Hepatocyte (in vitro differentiated cells): ENCODE measurements at regions not wholly inside any gene's neighbourhood (a gene's known extent, or its start where the extent isn't known, plus 50 kb on each side); places are given as distances from the start of the nearest gene placed in this dataset.

Source experiments
- DNase-seq: peaks from one replicate; pipeline ENCODE4 v3.0.0-alpha.2; 2016; ENCODE audit warnings: low spot score
- H2AFZ ChIP-seq: fragments of 200-600 bp; sonication (generic); 2 replicates; pipeline ENCODE4 v1.6.0; 2016; ENCODE audit warnings: antibody characterized with exemption, mild to moderate bottlenecking
- H3K27ac ChIP-seq: fragments of 200-600 bp; sonication (generic); 2 replicates; pipeline ENCODE4 v1.5.1; 2016; ENCODE audit warnings: mild to moderate bottlenecking
- H3K27me3 ChIP-seq: fragments of 200-600 bp; sonication (generic); 2 replicates; pipeline ENCODE4 v1.6.1; 2016
- H3K36me3 ChIP-seq: fragments of 200-600 bp; sonication (generic); replicated peaks from 2 replicates; pipeline ENCODE4 v1.5.1; 2016; ENCODE audit warnings: low read depth; ENCODE audit not compliant: insufficient read depth
- H3K4me1 ChIP-seq: fragments of 200-600 bp; sonication (generic); 2 replicates; pipeline ENCODE4 v1.5.1; 2016; ENCODE audit warnings: mild to moderate bottlenecking, moderate library complexity; ENCODE audit not compliant: insufficient read depth
- H3K4me2 ChIP-seq: fragments of 200-600 bp; sonication (generic); 2 replicates; pipeline ENCODE4 v1.6.0; 2016
- H3K4me3 ChIP-seq: fragments of 200-600 bp; sonication (generic); 2 replicates; pipeline ENCODE4 v1.5.1; 2016; ENCODE audit warnings: mild to moderate bottlenecking
- H3K79me2 ChIP-seq: fragments of 200-600 bp; sonication (generic); 2 replicates; pipeline ENCODE4 v1.6.0; 2017; ENCODE audit warnings: mild to moderate bottlenecking
- H3K9me2 ChIP-seq: fragments of 200-600 bp; sonication (generic); replicated peaks from 2 replicates; pipeline ENCODE4 v1.6.0; 2017; ENCODE audit warnings: mild to moderate bottlenecking; ENCODE audit not compliant: insufficient read depth
- H3K9me3 ChIP-seq: fragments of 200-600 bp; sonication (generic); 2 replicates; pipeline ENCODE4 v1.5.1; 2016; ENCODE audit warnings: low read depth, mild to moderate bottlenecking
- H4K20me1 ChIP-seq: fragments of 200-600 bp; sonication (generic); 2 replicates; pipeline ENCODE4 v1.6.0; 2016; ENCODE audit warnings: mild to moderate bottlenecking; ENCODE audit not compliant: insufficient read depth, poor library complexity, severe bottlenecking
- EZH2 ChIP-seq: fragments of 200-600 bp; sonication (generic); IDR thresholded peaks from 2 replicates; pipeline ENCODE4 v1.6.1; 2016; ENCODE audit warnings: antibody characterized with exemption, mild to moderate bottlenecking, borderline replicate concordance
- EZH2phosphoT487 ChIP-seq: fragments of 200-600 bp; sonication (generic); IDR thresholded peaks from one replicate; pipeline ENCODE4 v1.6.1; 2018; ENCODE audit warnings: antibody characterized with exemption, mild to moderate bottlenecking, low read depth, moderate library complexity; ENCODE audit not compliant: unreplicated experiment, severe bottlenecking
- WGBS: methylation state at CpG from one replicate; pipeline ENCODE4 v1.1.6; 2016; ENCODE audit warnings: low lambda C conversion rate; ENCODE audit errors: missing lambda C conversion rate; 5-methylcytosine and 5-hydroxymethylcytosine counted together
- TF ChIP-seq, protein P1 (sequence below): fragments of 200-600 bp; sonication (generic); IDR thresholded peaks from 2 replicates; pipeline ENCODE4 v1.5.1; 2016; ENCODE audit warnings: antibody characterized with exemption, mild to moderate bottlenecking; ENCODE audit not compliant: poor library complexity

- H3K9me3 ChIP-seq, result no peaks in the 10 kb centered on the region
Measured at GRCh38 chr4:100280807-100281206, 90.5 kb upstream of the DDIT4L start.

DNA sequence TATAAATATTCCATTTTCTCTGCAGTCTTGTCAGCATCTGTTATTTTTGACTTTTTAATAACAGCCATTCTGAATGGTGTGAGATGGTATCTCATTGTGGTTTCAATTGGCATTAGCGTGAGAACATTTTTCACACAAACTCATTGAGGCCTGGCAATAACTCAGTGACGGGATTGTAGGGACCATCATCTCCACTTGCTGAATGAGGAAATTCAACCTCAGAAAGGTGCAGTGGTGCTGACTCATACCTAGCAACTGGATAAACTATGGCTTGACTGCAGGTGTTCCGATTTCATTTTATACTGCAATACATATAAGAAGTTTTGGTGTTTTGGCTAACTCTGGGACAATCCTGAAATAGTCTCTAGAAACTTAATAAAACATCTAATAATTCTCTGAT is 88.3 kb upstream of the DDIT4L start:
- 92% methylated on average over 3 of the region's 3 CpGs for WGBS
- no peaks in the 10 kb centered on the region for H4K20me1 ChIP-seq
- H3K27me3 ChIP-seq, result no peaks in the 10 kb centered on the region
- no peaks in the 10 kb centered on the region for H3K36me3 ChIP-seq
- H3K4me3 ChIP-seq, result no peak overlapping the region
- TF ChIP-seq, protein P1, sequence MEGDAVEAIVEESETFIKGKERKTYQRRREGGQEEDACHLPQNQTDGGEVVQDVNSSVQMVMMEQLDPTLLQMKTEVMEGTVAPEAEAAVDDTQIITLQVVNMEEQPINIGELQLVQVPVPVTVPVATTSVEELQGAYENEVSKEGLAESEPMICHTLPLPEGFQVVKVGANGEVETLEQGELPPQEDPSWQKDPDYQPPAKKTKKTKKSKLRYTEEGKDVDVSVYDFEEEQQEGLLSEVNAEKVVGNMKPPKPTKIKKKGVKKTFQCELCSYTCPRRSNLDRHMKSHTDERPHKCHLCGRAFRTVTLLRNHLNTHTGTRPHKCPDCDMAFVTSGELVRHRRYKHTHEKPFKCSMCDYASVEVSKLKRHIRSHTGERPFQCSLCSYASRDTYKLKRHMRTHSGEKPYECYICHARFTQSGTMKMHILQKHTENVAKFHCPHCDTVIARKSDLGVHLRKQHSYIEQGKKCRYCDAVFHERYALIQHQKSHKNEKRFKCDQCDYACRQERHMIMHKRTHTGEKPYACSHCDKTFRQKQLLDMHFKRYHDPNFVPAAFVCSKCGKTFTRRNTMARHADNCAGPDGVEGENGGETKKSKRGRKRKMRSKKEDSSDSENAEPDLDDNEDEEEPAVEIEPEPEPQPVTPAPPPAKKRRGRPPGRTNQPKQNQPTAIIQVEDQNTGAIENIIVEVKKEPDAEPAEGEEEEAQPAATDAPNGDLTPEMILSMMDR, result no peak
- no peak for TF ChIP-seq EZH2
- TF ChIP-seq EZH2phosphoT487, result no peak
- H3K4me1 ChIP-seq, result no peaks in the 10 kb centered on the region
- no peaks in the 10 kb centered on the region for H3K9me3 ChIP-seq
- no peaks in the 10 kb centered on the region for H3K9me2 ChIP-seq
- H2AFZ ChIP-seq, result no peak overlapping the region
- no peaks in the 10 kb centered on the region for H3K79me2 ChIP-seq
- H3K27ac ChIP-seq, result no peak overlapping the region
- no peak overlapping the region for H3K4me2 ChIP-seq
- DNase-seq, result no peak

More at GRCh38 chr4:100280807-100281206, 90.5 kb upstream of the DDIT4L start:
- TF ChIP-seq EZH2phosphoT487, result no peak
- TF ChIP-seq, protein P1, result no peak
- TF ChIP-seq EZH2, result no peak
- H3K4me1 ChIP-seq, result no peaks in the 10 kb centered on the region
- no peak overlapping the region for H3K4me2 ChIP-seq
- H3K9me2 ChIP-seq, result no peaks in the 10 kb centered on the region
- no peaks in the 10 kb centered on the region for H3K27me3 ChIP-seq
- no peak overlapping the region for H3K27ac ChIP-seq
- no peaks in the 10 kb centered on the region for H4K20me1 ChIP-seq
- H3K79me2 ChIP-seq, result no peaks in the 10 kb centered on the region
- DNase-seq, result no peak
- 76% methylated on average over 2 of the region's 2 CpGs for WGBS
- no peaks in the 10 kb centered on the region for H3K36me3 ChIP-seq
- H2AFZ ChIP-seq, result no peak overlapping the region
- H3K4me3 ChIP-seq, result no peak overlapping the region

GRCh38 chr4:100269446-100269845 is 79.2 kb upstream of the DDIT4L start:
- H3K27me3 ChIP-seq, result no peaks in the 10 kb centered on the region
- H3K9me2 ChIP-seq, result no peaks in the 10 kb centered on the region
- H3K79me2 ChIP-seq, result no peaks in the 10 kb centered on the region
- no peak overlapping the region for H3K27ac ChIP-seq
- no peak for TF ChIP-seq EZH2phosphoT487
- TF ChIP-seq, protein P1, result no peak
- TF ChIP-seq EZH2, result no peak
- DNase-seq, result no peak
- no peaks in the 10 kb centered on the region for H3K9me3 ChIP-seq
- H3K4me3 ChIP-seq, result no peak overlapping the region
- H4K20me1 ChIP-seq, result no peaks in the 10 kb centered on the region
- no peak overlapping the region for H3K4me2 ChIP-seq
- H3K4me1 ChIP-seq, result peaks cover 5% of the 10 kb centered on the region
- no peak overlapping the region for H2AFZ ChIP-seq
- 69% methylated on average over 2 of the region's 2 CpGs for WGBS
- no peaks in the 10 kb centered on the region for H3K36me3 ChIP-seq

GRCh38 chr4:100268789-100269188 is 78.5 kb upstream of the DDIT4L start:
- H2AFZ ChIP-seq, result no peak overlapping the region
- no peak overlapping the region for H3K27ac ChIP-seq
- no peaks in the 10 kb centered on the region for H3K79me2 ChIP-seq
- WGBS, result 69% methylated on average over 2 of the region's 2 CpGs
- no peak overlapping the region for H3K4me2 ChIP-seq
- peaks cover 5% of the 10 kb centered on the region for H3K4me1 ChIP-seq
- TF ChIP-seq EZH2phosphoT487 (no peak), EZH2 (no peak)
- TF ChIP-seq, protein P1, result no peak
- no peak for DNase-seq
- no peaks in the 10 kb centered on the region for H3K36me3 ChIP-seq
- H3K9me2 ChIP-seq, result no peaks in the 10 kb centered on the region
- no peaks in the 10 kb centered on the region for H3K27me3 ChIP-seq
- H3K4me3 ChIP-seq, result no peak overlapping the region
- H3K9me3 ChIP-seq, result no peaks in the 10 kb centered on the region
- H4K20me1 ChIP-seq, result no peaks in the 10 kb centered on the region
